ENCODE measurements at regions not wholly inside any gene's neighbourhood (a gene's known extent, or its start where the extent isn't known, plus 50 kb on each side); places are given as distances from the start of the nearest gene placed in this dataset.

GRCh38 chr20:12058216-12058615 is 140.5 kb downstream of the BTBD3 start:
- no peak overlapping the region for H2AFZ ChIP-seq (ENCODE audit: low read length)
- H2BK15ac ChIP-seq (ENCODE audit: low read length), result no peak overlapping the region
- no peak overlapping the region for H3K4me2 ChIP-seq (ENCODE audit: insufficient read depth in 1 of 2, low read depth in 2 of 2, low read length in 2 of 2)
- no peaks in the 10 kb centered on the region for H4K20me1 ChIP-seq (replicated peaks in 1 of 2; ENCODE audit: control insufficient read depth in 1 of 2, insufficient read depth in 2 of 2, low read length in 2 of 2)
- 87% methylated on average over 4 of the region's 4 CpGs; no CpG with 5 or more reads in 1 of the 2 experiments for WGBS, 2 experiments (ENCODE audit: extremely low coverage in 1 of 2, insufficient coverage in 1 of 2, insufficient read length in 1 of 2, insufficient replicate concordance in 2 of 2, low coverage in 1 of 2, low lambda C conversion rate in 2 of 2, missing lambda C conversion rate in 1 of 2)
- no peak overlapping the region; the same call in 1 of the 2 replicates for H4K8ac ChIP-seq (ENCODE audit: extremely low read depth, insufficient read depth, low read length)
- H3K56ac ChIP-seq (replicated peaks; ENCODE audit: insufficient read length, low read depth, low read length), result no peak overlapping the region
- H3K9ac ChIP-seq (replicated peaks in 1 of 4; ENCODE audit: extremely low read depth in 1 of 4, low read depth in 3 of 4, low read length in 3 of 4), result no peak overlapping the region
- H2BK5ac ChIP-seq (ENCODE audit: low read depth, low read length), result no peak overlapping the region
- no peaks in the 10 kb centered on the region; a peak in 1 of 7 replicates for H3K27me3 ChIP-seq (replicated peaks in 1 of 4; ENCODE audit: control insufficient read depth in 3 of 4, extremely low read depth in 1 of 4, insufficient read depth in 3 of 4, low read length in 3 of 4)
- no peak overlapping the region for H4K5ac ChIP-seq (ENCODE audit: insufficient read length, low read depth, low read length)
- H3K18ac ChIP-seq (ENCODE audit: extremely low read depth, low read length), result 0 out of 2 replicates have a peak overlapping the region, but pooled peaks have one; percentile 34
- H3K14ac ChIP-seq (ENCODE audit: insufficient read length), result no peak overlapping the region
- no peak overlapping the region for H3K4me3 ChIP-seq (ENCODE audit: extremely low read depth in 1 of 4, insufficient read depth in 2 of 4, low read depth in 3 of 4, low read length in 4 of 4)
- no peak overlapping the region for H2BK120ac ChIP-seq (replicated peaks; ENCODE audit: low read depth, low read length)
- ChIA-PET CTCF (ENCODE audit: partially characterized antibody) (interaction anchor here (0.6 to 1.0 kb wide), 2 partner anchors 46 to 339 kb away, joined by 3 to 5 read pairs; no protein-coding TSS in a partner anchor), POLR2A (ENCODE audit: partially characterized antibody) (no interaction called here)
- no peaks in the 10 kb centered on the region; the same call in 1 of the 2 replicates for H3K79me1 ChIP-seq (ENCODE audit: low read depth, low read length)
- no peaks in the 10 kb centered on the region for H3K9me3 ChIP-seq (ENCODE audit: insufficient read depth in 2 of 2, low read depth in 1 of 2, low read length in 1 of 2)
- no peak overlapping the region for H2BK20ac ChIP-seq (ENCODE audit: low read length)
- FAIRE-seq (no peak), DNase-seq (ENCODE audit: low read depth in 1 of 2, low spot score in 2 of 2) (no peak)
- H4K91ac ChIP-seq (replicated peaks; ENCODE audit: insufficient read length, low read length), result no peak overlapping the region
- no peak overlapping the region for H3K27ac ChIP-seq (ENCODE audit: low read depth, low read length)
- no peaks in the 10 kb centered on the region for H3K23me2 ChIP-seq (ENCODE audit: low read depth, low read length)
- no peak overlapping the region for H2AK5ac ChIP-seq (ENCODE audit: low read depth, low read length)
- H3K4me1 ChIP-seq (replicated peaks in 1 of 4; ENCODE audit: control insufficient read depth in 3 of 4, insufficient read depth in 4 of 4, low read length in 3 of 4), result peaks cover 0 to 7% (median 3%) of the 10 kb centered on the region in 4 experiments; a peak in 4 of 7 replicates
- H3K79me2 ChIP-seq (ENCODE audit: control insufficient read depth in 1 of 2, insufficient read depth in 2 of 2, low read length in 2 of 2), result no peaks in the 10 kb centered on the region
- H3K36me3 ChIP-seq (ENCODE audit: control insufficient read depth in 2 of 4, insufficient read depth in 4 of 4, low read length in 3 of 4), result no peaks in the 10 kb centered on the region
- no peak overlapping the region for H2BK12ac ChIP-seq (ENCODE audit: low read depth, low read length)
- TF ChIP-seq, protein P1, sequence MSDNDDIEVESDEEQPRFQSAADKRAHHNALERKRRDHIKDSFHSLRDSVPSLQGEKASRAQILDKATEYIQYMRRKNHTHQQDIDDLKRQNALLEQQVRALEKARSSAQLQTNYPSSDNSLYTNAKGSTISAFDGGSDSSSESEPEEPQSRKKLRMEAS (IDR thresholded peaks at IDR 0.05), result no peak
- TF ChIP-seq POLR2A (IDR thresholded peaks at IDR 0.05; ENCODE audit: control extremely low read depth in 1 of 2, low read depth in 2 of 2, low read length in 2 of 2) (no peak), RAD21 (IDR thresholded peaks at IDR 0.05 in 1 of 2, conservative IDR thresholded peaks at IDR 0.05 in 1 of 2; ENCODE audit: low read depth in 2 of 2, low read length in 2 of 2) (no peak)
- H3K4ac ChIP-seq (replicated peaks; ENCODE audit: insufficient read length, low read depth, low read length), result no peak overlapping the region
- H3K23ac ChIP-seq (ENCODE audit: insufficient read length), result no peak overlapping the region

Data from H1 (cell line).